GM19324 (cell line): ENCODE measurements at regions not wholly inside any gene's neighbourhood (a gene's known extent, or its start where the extent isn't known, plus 50 kb on each side); places are given as distances from the start of the nearest gene placed in this dataset.

ENCODE experiments used
- ATAC-seq: cut with Tn5 transposase; IDR thresholded peaks from one replicate; pipeline ENCODE4 v1.9.1; 2021; ENCODE audit warnings: mild to moderate bottlenecking, moderate library complexity; ENCODE audit not compliant: unreplicated experiment, low FRiP score

GRCh38 chr6:163820171-163820570, 405.7 kb downstream of the QKI start:
- no peak for ATAC-seq

- ATAC-seq = no peak
Observed at GRCh38 chr6:163818719-163819118, 404.2 kb downstream of the QKI start.

DNA sequence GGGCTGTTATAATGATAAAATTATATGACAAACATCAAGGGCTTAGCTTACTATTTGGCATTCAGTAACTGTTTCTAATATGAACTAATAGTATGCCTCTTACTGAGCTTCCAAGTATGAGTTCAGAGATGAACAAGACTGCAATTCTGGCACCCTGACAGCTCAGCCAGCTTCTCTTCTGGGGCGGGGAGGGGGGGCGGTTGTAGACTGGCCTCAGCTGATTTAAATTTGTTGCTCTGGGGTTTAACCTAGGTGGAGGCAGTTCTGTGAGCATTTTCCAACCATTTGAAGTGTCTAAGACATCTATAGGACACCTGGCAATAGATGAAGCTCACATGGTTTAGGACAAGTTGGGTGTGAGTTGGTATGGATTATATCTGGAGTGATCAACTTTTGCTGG, 401.9 kb downstream of the QKI start:
- ATAC-seq = no peak

DNA sequence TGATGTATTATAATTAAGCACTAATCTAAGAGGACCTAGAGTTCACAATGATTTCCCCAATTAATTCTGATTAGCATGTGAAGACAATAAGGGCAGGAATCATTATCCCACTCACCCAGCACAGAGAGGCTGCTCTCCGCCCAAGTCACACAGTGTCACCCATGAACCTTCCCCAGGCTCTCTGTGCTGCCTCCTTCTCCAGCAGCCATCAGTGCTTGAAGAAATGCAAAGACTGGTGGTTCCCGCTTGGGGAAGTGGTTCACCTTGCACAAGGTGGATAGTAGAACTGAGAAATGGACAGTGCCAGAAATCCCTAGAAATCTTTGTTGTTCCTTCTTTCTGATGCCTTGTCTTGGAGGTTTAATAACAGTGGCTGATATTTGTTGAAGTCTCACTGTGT, 401.3 kb downstream of the QKI start:
- ATAC-seq = no peak

DNA sequence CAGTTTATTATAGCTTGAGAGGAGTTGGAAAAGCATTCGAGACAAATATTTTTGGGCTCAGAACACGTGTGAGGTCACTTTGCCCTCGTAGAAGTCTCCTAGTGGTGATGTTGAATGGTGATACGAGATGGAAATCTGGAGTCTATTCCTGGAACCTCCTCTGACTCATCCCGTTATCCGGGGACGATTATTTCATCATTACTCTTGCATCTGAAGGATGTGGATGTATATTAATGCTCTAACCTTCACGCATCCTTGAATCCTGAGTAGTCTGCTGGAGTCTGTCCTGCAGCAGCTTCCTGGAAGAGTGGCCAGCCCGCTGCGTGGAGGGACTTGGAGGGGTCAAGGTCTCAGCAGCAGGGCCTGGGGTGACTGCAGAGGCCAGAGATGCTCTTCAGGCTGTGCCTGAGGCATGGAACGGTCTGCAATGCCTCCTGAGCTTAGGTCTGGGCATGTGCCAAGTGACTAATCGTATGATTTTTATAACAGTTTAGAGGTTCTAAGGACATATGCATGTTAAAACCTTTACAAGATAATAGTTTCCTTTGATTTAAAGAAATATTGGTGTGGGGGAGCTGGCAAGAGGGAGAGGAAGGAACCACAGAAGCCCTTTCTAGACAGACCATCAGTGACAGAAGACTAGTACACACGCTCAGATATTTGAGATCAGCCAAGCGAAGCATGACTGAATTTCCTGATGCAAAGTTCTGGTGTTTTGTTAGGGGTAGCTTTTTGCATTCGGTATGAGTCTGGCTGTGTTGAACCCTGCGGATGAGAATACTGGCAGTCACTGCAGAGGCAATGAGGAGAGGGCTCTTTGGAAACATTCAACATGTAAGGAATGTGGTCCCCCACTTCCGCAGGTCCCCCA, 400.2 kb downstream of the QKI start:
- ATAC-seq = no peak

DNA sequence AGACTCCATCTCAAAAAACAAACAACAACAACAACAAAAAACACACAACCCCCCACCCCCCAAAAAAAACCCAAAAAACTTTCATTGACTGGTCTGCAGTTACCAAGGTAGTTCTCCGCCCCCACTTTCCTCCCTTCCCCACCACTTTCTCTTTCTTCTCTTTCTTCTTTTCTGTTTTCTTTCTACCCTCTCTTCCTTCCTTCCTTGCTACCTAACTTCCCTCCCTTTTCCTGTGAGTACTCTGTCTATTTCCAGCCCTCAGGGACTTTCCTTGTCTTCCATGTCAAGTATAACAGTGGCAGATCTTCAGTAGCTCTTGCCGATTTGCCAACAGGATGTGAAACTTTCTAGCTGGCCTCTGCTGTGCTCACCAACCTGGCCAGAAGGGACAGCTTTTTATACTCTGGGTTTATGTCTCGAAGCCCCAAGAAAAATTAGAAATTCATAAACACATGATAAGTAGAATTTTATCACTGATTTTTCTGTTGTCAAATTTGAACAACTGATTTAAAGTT, 399.5 kb downstream of the QKI start:
- ATAC-seq = no peak

DNA sequence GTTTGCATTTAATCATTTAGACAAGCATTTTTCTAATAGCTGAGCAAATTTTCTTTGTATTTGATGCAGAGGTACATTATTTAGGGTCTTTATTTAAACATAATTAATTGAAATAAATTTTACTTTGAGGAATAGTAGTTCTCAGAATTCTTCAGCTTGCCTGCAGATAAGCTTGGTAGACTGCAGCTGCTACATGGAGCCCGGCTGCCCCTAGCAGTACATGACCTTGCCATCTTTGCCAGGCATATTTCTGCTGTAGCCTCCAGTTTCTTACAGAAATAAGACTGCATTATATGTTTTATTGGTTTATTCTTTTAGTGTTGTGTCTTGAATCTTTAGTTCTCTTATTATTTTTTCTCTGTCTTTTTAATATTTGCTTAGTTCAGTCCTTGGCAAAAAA, 396.8 kb downstream of the QKI start:
- ATAC-seq = no peak

DNA sequence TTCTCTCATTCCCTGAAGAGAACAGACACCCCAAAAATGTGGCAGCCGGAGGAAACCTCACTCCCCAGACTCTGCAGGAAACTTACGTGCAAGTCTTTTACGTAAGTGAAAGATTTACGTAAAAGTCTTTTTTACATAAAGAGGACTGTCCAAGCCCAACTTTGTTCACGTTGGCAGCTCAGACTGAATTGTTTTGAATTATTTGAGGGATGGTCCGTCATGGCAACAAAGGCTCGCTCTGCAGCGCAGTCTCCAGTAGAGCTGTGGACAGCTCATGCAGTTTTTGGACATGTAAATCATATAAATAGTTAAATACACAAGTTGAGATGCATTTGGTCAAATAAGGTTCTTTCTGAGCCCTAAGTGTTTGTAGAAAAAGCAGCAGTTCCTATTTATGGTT, 394.8 kb downstream of the QKI start:
- no peak for ATAC-seq

DNA sequence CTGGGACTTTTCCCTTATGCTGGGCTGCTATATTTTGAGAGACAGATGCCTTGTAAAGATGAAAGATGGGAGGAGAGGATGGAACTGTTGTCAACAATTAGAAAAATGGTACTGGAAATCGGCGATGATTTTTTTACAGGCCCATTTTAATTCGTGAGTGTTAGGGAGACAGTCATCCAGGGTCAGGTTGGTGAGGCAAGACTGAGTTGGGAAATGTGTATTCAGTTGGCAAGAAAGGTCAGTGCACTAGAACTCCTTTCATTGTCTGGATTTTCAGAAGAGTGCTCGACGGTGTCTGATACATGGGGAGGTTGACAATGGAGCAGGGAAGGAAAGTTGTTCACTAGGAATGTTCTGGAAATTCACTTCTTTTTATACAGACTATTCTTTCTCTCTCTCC, 394.4 kb downstream of the QKI start:
- ATAC-seq = no peak

GRCh38 chr6:163808231-163808630, 393.7 kb downstream of the QKI start:
- no peak for ATAC-seq

DNA sequence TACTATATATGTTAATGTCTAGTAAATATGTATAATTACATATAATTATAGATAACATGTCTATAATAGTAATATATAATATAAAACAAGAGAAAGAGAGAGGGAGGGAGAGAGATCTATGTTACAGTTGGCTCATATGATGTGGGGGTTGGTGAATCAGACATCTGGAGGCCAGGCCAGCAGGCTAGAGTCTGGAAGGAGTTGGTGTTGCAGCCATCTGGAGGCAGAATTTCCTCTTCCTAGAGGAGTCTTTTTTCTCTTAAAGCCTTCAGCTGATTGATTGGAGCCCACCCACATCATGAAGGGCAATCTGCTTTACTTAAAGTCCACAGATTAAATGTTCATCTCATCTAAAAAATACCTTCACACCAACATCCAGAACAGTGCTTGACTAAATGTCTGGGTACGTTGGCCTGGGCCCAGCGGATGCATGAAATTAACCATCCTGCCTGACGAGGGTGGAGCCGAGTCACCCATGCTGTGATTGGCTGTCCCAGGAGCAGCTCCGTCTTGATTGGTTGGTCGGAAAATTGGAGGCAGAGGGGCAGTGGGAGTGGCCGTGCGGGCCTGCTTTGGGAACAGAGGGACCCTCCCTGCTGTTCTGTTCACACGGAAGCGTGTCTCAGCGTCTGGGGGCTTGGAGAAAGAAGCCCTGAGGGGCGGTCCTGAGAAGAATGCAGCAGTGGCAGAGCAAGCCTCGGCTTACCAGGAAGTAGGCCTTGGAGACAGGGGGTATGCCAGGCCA, 392.4 kb downstream of the QKI start:
- no peak for ATAC-seq

GRCh38 chr6:163804991-163805390, 390.5 kb downstream of the QKI start:
- ATAC-seq = no peak

DNA sequence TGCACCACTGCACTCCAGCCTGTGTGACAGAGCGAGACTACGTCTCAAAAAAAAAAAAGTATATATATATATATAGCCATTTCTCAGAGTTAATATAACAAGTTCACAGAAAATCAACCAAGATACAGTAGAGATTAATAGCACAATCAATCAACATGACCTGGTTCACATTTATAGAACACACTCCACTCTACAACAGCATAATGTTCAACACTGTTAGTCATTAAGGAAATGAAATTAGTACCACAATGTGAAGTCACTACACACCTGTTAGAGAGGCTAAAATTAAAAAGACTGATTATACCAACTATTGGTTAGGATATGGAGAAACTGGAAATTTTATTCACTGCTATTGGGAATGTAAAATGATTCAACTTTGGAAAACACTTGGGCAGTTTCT, 387.7 kb downstream of the QKI start:
- ATAC-seq = no peak

- no peak for ATAC-seq
Observed at GRCh38 chr6:163797296-163797845, 382.9 kb downstream of the QKI start.

GRCh38 chr6:163793011-163793983, 378.8 kb downstream of the QKI start:
- peak; percentile 78 for ATAC-seq

DNA sequence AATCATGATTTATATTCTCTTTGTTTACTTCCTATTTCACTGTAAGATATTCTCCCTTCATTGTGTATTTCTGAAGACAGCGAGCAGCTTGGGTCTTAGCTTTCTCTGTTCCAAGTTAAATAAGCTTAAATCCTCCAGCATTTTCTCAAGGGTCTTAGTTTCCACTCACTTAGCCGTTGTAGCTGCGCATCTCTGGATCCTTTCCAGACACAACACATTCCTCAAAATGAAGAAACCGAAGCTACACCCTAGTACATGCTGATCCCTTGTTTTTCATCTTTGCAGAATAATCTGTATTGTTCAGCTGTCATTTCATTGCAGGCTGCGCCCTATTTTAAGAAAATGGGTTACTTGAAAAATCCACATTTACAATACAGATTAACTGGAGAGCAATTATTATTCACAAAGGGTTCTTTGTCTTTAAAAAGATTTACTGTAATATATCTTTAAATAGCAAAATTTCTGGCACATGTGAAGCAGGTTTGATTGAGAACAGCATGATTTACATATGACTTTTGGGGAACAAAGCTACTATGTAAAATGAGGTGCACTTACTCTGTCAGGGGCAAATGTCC, 375.8 kb downstream of the QKI start:
- ATAC-seq = no peak

DNA sequence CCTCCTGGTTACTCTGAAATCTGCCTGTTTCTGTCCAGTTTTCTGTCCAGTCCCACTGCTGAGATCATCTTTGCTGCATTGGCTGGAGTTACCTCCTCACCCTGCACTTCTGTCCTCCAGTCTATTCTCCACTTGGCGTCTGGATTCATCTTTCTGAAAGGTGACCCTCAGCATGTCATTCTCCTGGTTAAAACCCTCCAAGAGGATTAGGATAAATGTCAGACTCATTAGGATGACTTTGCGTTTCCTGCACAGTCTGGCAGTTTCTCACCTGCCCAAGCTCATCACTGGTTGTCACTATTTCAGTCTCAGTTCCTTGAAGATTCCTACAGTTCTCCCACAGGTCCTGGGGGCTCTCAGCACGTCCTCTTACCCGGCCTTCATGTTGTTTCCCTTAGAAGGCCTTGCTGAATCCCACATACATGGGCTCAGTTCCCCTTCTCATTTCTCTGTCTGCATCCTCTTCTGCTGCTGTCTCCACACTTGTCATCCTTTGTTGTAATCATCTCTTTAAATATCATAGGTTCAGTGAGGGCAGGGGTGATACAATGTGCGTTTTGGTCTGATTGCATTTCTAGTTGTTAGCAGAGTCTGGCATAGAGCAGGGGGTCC, 374.8 kb downstream of the QKI start:
- no peak for ATAC-seq

DNA sequence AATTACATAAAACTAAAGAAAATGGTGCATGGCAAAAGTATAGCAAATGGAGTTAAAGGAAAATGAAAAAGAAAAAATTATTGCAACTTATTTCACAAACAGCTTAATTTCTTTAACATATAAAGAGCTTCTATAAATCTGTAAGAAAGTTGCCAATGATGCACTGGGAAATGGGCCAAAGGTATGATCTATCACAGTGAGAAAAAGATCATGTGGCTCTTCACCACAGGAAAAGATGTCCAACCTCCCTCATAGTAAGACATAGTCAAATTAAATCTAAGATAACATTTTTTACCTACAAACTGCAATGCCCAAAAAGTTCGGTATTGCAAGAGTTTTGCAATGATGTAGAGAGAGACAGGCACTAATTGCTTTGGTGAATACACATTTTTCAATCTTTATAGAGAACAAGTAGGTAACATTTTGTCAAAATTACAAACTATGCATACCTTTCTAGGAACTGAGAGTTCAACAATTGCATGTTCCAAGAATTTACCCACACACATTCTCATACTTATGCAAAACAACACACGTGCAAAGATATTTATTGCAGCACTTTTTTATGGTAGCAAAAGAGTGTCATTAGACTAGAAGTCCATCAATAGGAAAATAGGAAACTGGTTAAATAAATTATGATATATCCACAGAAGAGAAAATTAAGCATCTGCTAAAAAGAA, 372.6 kb downstream of the QKI start:
- ATAC-seq = no peak

DNA sequence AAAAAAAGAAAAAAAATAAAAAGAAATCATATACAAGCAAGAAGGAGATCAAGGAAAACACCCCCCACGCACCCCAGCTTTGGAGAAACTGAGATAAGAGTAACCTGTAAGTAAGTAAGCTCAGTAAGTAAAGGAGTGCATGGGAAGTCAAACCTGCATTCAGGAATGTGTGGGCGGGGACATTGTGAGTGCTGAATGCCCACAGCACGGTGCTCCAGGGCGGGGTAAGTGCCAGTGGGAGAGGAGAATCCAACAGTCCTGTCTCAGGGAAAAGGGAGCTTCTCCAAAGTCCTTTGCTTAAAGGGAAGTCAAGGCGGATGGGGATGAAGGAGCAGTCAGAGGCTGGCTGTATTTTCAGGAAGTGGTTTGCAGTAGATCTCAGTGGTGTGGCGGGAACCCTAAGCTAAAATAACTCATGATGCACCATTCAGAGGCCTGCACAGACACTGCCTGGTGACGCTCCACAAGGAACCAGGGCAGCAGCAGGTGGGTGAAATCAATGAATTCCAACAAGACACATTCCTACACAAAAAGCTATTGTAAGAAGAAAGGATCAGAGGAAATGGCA, 368.0 kb downstream of the QKI start:
- ATAC-seq = no peak
